Fibroblast of lung (primary cell): ENCODE measurements at regions not wholly inside any gene's neighbourhood (a gene's known extent, or its start where the extent isn't known, plus 50 kb on each side); places are given as distances from the start of the nearest gene placed in this dataset.
"Not testable (repeated sequence)": the region's sequence is repeated elsewhere in the genome, so short reads cannot be mapped to it uniquely, and the experiment has no call there.

Source experiments
- DNase-seq, 2 donors: peaks; one replicate each; pipeline versions ENCODE4 v3.0.0 to v3.0.0-alpha.2; 2010; ENCODE audit warnings: low read depth in 2 of 2
- H2AFZ ChIP-seq: 2 replicates; pipeline ENCODE4 v1.5.1; 2012; ENCODE audit warnings: low read length, control low read depth, inconsistent platforms
- H3K27ac ChIP-seq: 2 replicates; pipeline ENCODE4 v1.5.1; 2011; ENCODE audit warnings: low read length, control low read depth; ENCODE audit not compliant: insufficient read depth
- H3K27me3 ChIP-seq: 2 replicates; pipeline ENCODE4 v1.5.1; 2011; ENCODE audit warnings: mild to moderate bottlenecking, low read length; ENCODE audit not compliant: control insufficient read depth, insufficient read depth
- H3K36me3 ChIP-seq: 2 replicates; pipeline ENCODE4 v1.5.1; 2011; ENCODE audit warnings: low read length; ENCODE audit not compliant: control insufficient read depth, insufficient read depth
- H3K4me1 ChIP-seq: 2 replicates; pipeline ENCODE4 v1.5.1; 2011; ENCODE audit warnings: low read length; ENCODE audit not compliant: control insufficient read depth, insufficient read depth; ENCODE audit errors: extremely low read depth
- H3K4me2 ChIP-seq: 2 replicates; pipeline ENCODE4 v1.5.1; 2011; ENCODE audit warnings: low read length, control low read depth; ENCODE audit not compliant: insufficient read depth; ENCODE audit errors: extremely low read depth
- H3K4me3 ChIP-seq, 4 experiments: fragments of 200-600 bp in 1 of 4; sonication (generic) in 1 of 4; replicated peaks in 1 of 4; 2 replicates each; pipeline ENCODE4 v1.5.1; 2011 to 2016; ENCODE audit warnings: low read length in 4 of 4, low read depth in 3 of 4, mild to moderate bottlenecking in 3 of 4, control low read depth in 2 of 4, inconsistent platforms in 1 of 4, mixed read lengths in 1 of 4; ENCODE audit not compliant: insufficient read depth in 1 of 4; ENCODE audit errors: control extremely low read depth in 1 of 4
- H3K79me2 ChIP-seq: 2 replicates; pipeline ENCODE4 v1.5.1; 2012; ENCODE audit warnings: mild to moderate bottlenecking, low read length, inconsistent platforms; ENCODE audit not compliant: control insufficient read depth, insufficient read depth
- H3K9ac ChIP-seq: 2 replicates; pipeline ENCODE4 v1.5.1; 2011; ENCODE audit warnings: mild to moderate bottlenecking, low read length, control low read depth; ENCODE audit not compliant: insufficient read depth
- H3K9me3 ChIP-seq: 2 replicates; pipeline ENCODE4 v1.5.1; 2012; ENCODE audit warnings: low read depth, low read length; ENCODE audit not compliant: control insufficient read depth, insufficient read depth
- H4K20me1 ChIP-seq: 2 replicates; pipeline ENCODE4 v1.5.1; 2011; ENCODE audit warnings: low read length; ENCODE audit not compliant: control insufficient read depth, insufficient read depth; ENCODE audit errors: extremely low read depth
- CTCF ChIP-seq, 2 donors: IDR thresholded peaks in 1 of 2; conservative IDR thresholded peaks in 1 of 2; 1 replicate in 1 of 2; 2 replicates in 1 of 2; pipeline ENCODE4 v1.5.1; 2011 to 2012; ENCODE audit warnings: low read length in 2 of 2, control low read depth in 1 of 2, inconsistent platforms in 1 of 2, low read depth in 1 of 2, mild to moderate bottlenecking in 1 of 2
- EZH2 ChIP-seq: IDR thresholded peaks from 2 replicates; pipeline ENCODE4 v1.5.1; 2012; ENCODE audit warnings: low read length, control low read depth, mild to moderate bottlenecking; ENCODE audit errors: missing control alignments

GRCh38 chr14:92248696-92249095, 74.3 kb upstream of the SLC24A4 start:
- Histone ChIP-seq H2AFZ (no peak overlapping the region), H3K79me2 (no peaks in the 10 kb centered on the region), H3K36me3 (no peaks in the 10 kb centered on the region), H3K9ac (no peak overlapping the region), H3K27me3 (peaks cover 7% of the 10 kb centered on the region), H3K9me3 (no peaks in the 10 kb centered on the region), H3K4me3 (no peak overlapping the region), H3K4me2 (no peak overlapping the region), H4K20me1 (no peaks in the 10 kb centered on the region), H3K27ac (no peak overlapping the region), H3K4me1 (no peaks in the 10 kb centered on the region)
- DNase-seq, result no peak
- TF ChIP-seq EZH2 (no peak), CTCF (conservative IDR thresholded peaks at IDR 0.05 in 1 of 2, IDR thresholded peaks at IDR 0.05 in 1 of 2; ENCODE audit: low read depth in 1 of 2, low read length in 2 of 2) (no peak)

- not testable (repeated sequence) for H3K79me2 ChIP-seq, H2AFZ ChIP-seq, H3K27ac ChIP-seq, H4K20me1 ChIP-seq, H3K36me3 ChIP-seq, H3K4me2 ChIP-seq, H3K9me3 ChIP-seq, DNase-seq, H3K4me3 ChIP-seq, H3K27me3 ChIP-seq, H3K4me1 ChIP-seq, H3K9ac ChIP-seq
Measured at GRCh38 chr14:92250366-92250765, 72.6 kb upstream of the SLC24A4 start.

- H3K4me1 ChIP-seq, result no peaks in the 10 kb centered on the region
- no peaks in the 10 kb centered on the region for H3K9me3 ChIP-seq
- DNase-seq, result no peak
- peaks cover 7% of the 10 kb centered on the region for H3K27me3 ChIP-seq
- H3K27ac ChIP-seq, result no peak overlapping the region
- H3K4me2 ChIP-seq, result no peak overlapping the region
- H2AFZ ChIP-seq, result no peak overlapping the region
- TF ChIP-seq CTCF (conservative IDR thresholded peaks at IDR 0.05 in 1 of 2, IDR thresholded peaks at IDR 0.05 in 1 of 2; ENCODE audit: low read depth in 1 of 2, low read length in 2 of 2), result no peak
- no peak for TF ChIP-seq EZH2
- no peaks in the 10 kb centered on the region for H3K79me2 ChIP-seq
- no peaks in the 10 kb centered on the region for H4K20me1 ChIP-seq
- no peak overlapping the region for H3K4me3 ChIP-seq
- H3K9ac ChIP-seq, result no peak overlapping the region
- H3K36me3 ChIP-seq, result no peaks in the 10 kb centered on the region
Measured at GRCh38 chr14:92252323-92252722, 70.6 kb upstream of the SLC24A4 start.
